ENCODE measurements at regions not wholly inside any gene's neighbourhood (a gene's known extent, or its start where the extent isn't known, plus 50 kb on each side); places are given as distances from the start of the nearest gene placed in this dataset.

GRCh38 chr12:84603484-84604248 is 308.9 kb downstream of the SLC6A15 start:
- no peak for DNase-seq

GRCh38 chr12:84601483-84601882 is 311.1 kb downstream of the SLC6A15 start:
- DNase-seq: no peak

GRCh38 chr12:84599539-84599938 is 313.1 kb downstream of the SLC6A15 start:
- DNase-seq: peak in 1 of 3 donors; percentile 37

- DNase-seq: peak in 1 of 3 donors; percentile 47
Measured at GRCh38 chr12:84596266-84596665, 316.3 kb downstream of the SLC6A15 start.

- no peak for DNase-seq
Measured at GRCh38 chr12:84594157-84594556, 318.4 kb downstream of the SLC6A15 start.

- DNase-seq: peak; percentile 59 to 89 (median 66)
Measured at GRCh38 chr12:84585776-84586395, 326.7 kb downstream of the SLC6A15 start.

- DNase-seq: no peak
Measured at GRCh38 chr12:84572196-84572595, 340.4 kb downstream of the SLC6A15 start.

GRCh38 chr12:84562331-84562730 is 350.3 kb downstream of the SLC6A15 start:
- peak in 1 of 3 donors; percentile 11 for DNase-seq

GRCh38 chr12:84561351-84561750 is 351.2 kb downstream of the SLC6A15 start:
- DNase-seq: peak; percentile 20 to 62 (median 24)

- DNase-seq: no peak
Measured at GRCh38 chr12:84554199-84554723, 358.3 kb downstream of the SLC6A15 start.

GRCh38 chr12:84553331-84554117 is 359.1 kb downstream of the SLC6A15 start:
- no peak for DNase-seq

GRCh38 chr12:84551373-84551772 is 361.2 kb downstream of the SLC6A15 start:
- no peak for DNase-seq

- no peak for DNase-seq
Measured at GRCh38 chr12:84550518-84550917, 362.1 kb downstream of the SLC6A15 start.

- no peak for DNase-seq
Measured at GRCh38 chr12:84542289-84542688, 370.3 kb downstream of the SLC6A15 start.

GRCh38 chr12:84537666-84538065 is 374.9 kb downstream of the SLC6A15 start:
- peak; percentile 18 to 53 (median 22) for DNase-seq

- DNase-seq: peak in 1 of 3 donors; percentile 21
Measured at GRCh38 chr12:84512751-84513150, 399.8 kb downstream of the SLC6A15 start.

- peak in 2 of 3 donors; percentile 55 to 79 for DNase-seq
Measured at GRCh38 chr12:84508851-84509260, 403.7 kb downstream of the SLC6A15 start.

GRCh38 chr12:84507956-84508850 is 404.4 kb downstream of the SLC6A15 start:
- DNase-seq: peak; percentile 58 to 91 (median 75)

GRCh38 chr12:84506282-84506681 is 406.3 kb downstream of the SLC6A15 start:
- peak; percentile 66 to 95 (median 83) for DNase-seq

GRCh38 chr12:84502907-84503787 is 409.5 kb downstream of the SLC6A15 start:
- peak; percentile 59 to 86 (median 59) for DNase-seq
